Keratinocyte (primary cell): ENCODE measurements at regions not wholly inside any gene's neighbourhood (a gene's known extent, or its start where the extent isn't known, plus 50 kb on each side); places are given as distances from the start of the nearest gene placed in this dataset.

ENCODE experiments used
- CTCF ChIP-seq, 3 experiments: IDR thresholded peaks in 1 of 3; conservative IDR thresholded peaks in 1 of 3; optimal IDR thresholded peaks in 1 of 3; 2 replicates in 2 of 3; 3 replicates in 1 of 3; pipeline versions ENCODE3 to v1.5.1; 2011; ENCODE audit warnings: low read length in 3 of 3, mild to moderate bottlenecking in 3 of 3, moderate library complexity in 2 of 3, control low read depth in 1 of 3, inconsistent platforms in 1 of 3; ENCODE audit not compliant: insufficient read depth in 2 of 3; ENCODE audit errors: extremely low read depth in 1 of 3
- EZH2 ChIP-seq: IDR thresholded peaks from one replicate; pipeline ENCODE4 v1.6.1; 2012; ENCODE audit warnings: inconsistent platforms, mild to moderate bottlenecking, low read length, moderate library complexity

DNA sequence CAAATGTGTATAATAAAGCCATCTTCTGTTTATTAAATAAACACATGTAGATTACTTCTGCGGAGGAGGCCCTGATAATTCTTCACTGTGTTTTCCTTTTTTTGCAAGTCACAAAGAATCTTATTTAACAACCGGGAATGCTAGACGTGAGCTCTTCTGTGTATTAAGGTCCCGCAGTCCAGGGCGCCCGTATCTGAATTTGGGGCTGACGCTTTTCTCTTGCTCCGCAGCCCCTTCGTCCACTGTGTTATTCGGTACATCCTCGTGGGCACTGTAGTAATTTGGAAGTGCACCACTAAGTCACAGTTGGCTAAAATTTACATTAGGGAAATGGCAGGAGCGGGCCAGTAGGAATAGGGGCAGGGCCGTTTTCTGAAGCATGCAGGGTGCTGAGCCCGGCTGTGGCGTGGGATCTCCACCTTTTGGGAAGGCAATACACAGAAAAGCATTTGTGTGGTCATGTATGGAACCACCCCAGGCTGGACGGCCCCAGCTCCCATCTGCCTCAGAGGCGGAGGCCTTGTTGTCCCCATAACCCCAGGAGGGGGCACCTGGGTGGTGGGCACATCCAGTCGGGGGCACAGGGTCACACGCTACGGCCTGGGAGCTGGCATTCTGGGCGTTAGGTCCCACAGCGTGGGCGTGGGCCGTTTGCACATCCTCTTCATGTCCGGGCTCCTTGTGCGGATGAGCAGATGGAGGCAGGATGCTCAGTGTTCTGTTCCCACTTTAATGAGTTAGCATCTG lies 258.7 kb upstream of the IRX4 start:
- TF ChIP-seq CTCF (optimal IDR thresholded peaks at IDR 0.05 in 1 of 3, IDR thresholded peaks at IDR 0.05 in 1 of 3, conservative IDR thresholded peaks at IDR 0.05 in 1 of 3; ENCODE audit: extremely low read depth in 1 of 3, insufficient read depth in 2 of 3, low read length in 3 of 3) = no peak
- TF ChIP-seq EZH2 = no peak
